ENCODE measurements at regions not wholly inside any gene's neighbourhood (a gene's known extent, or its start where the extent isn't known, plus 50 kb on each side); places are given as distances from the start of the nearest gene placed in this dataset.

DNA sequence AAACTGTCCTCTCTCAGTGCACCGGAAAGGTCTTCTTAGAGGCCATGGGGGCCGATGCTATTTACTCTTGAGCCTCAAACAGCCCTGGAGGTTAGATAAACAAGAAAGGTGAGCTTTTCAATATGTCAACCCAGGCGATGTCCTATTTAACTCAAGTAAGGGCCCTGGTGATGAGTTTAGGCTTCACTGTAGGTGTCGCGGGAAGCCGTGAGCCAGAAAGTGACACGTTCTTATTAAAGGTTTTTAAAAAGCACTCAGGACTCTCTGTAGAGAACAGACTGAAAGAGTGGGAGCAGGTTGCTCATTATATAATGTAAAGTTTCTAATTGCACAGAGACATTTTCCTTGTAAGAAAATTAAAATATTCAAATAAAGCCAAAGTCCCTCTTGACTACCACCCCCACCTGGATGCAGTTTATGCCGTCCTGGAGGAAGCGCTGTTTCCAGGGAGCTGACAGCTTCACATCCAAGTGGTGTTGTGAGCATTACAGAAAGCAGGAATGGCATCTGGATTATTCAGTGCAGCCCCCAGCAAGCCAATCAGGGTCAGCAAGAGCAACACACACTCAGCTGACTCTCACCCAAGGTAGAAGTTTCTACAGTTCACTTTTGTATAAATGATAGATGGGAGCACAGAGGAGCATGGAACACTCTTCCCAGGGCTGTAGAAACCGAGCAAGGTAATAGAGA lies 280.3 kb downstream of the DRD1 start:
- TF ChIP-seq POLR2A (IDR thresholded peaks at IDR 0.05) = no peak
- TF ChIP-seq, protein P1, sequence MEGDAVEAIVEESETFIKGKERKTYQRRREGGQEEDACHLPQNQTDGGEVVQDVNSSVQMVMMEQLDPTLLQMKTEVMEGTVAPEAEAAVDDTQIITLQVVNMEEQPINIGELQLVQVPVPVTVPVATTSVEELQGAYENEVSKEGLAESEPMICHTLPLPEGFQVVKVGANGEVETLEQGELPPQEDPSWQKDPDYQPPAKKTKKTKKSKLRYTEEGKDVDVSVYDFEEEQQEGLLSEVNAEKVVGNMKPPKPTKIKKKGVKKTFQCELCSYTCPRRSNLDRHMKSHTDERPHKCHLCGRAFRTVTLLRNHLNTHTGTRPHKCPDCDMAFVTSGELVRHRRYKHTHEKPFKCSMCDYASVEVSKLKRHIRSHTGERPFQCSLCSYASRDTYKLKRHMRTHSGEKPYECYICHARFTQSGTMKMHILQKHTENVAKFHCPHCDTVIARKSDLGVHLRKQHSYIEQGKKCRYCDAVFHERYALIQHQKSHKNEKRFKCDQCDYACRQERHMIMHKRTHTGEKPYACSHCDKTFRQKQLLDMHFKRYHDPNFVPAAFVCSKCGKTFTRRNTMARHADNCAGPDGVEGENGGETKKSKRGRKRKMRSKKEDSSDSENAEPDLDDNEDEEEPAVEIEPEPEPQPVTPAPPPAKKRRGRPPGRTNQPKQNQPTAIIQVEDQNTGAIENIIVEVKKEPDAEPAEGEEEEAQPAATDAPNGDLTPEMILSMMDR (IDR thresholded peaks at IDR 0.05) = no peak
- DNase-seq = no peak
- Histone ChIP-seq H3K4me3 (no peak overlapping the region), H3K4me1 (peaks cover 0 to 7% (median 0%) of the 10 kb centered on the region in 3 donors), H3K9me3 (no peaks in the 10 kb centered on the region), H3K36me3 (no peaks in the 10 kb centered on the region), H3K27me3 (peaks cover 0 to 14% (median 0%) of the 10 kb centered on the region in 4 donors), H3K27ac (no peak overlapping the region)
- WGBS, 2 donors = 81 to 88% methylated on average over 9 to 10 of the region's 10 CpGs
- intact Hi-C loops (cut with DNase I) = no loop called here

DNA sequence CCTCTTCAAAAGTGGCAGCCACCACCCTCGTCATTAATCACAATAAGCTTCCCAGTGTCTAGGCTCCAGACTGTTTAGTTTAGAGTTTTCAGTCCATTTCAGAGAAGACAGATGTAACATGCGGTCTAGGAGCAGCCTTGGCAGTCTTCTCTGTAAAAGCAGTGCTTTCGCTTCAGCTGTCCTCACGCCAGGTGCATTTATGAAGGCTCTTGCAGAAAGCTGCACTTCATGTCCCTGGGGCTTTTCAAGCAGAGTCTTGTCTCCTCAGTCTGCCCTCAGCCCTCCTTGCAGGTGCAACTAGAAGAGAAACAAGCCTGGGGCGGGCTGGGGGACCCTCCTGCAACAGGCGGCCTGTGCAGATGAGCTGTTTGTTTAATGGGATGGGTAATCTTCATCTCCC lies 281.9 kb downstream of the DRD1 start:
- intact Hi-C loops (cut with DNase I) = no loop called here

DNA sequence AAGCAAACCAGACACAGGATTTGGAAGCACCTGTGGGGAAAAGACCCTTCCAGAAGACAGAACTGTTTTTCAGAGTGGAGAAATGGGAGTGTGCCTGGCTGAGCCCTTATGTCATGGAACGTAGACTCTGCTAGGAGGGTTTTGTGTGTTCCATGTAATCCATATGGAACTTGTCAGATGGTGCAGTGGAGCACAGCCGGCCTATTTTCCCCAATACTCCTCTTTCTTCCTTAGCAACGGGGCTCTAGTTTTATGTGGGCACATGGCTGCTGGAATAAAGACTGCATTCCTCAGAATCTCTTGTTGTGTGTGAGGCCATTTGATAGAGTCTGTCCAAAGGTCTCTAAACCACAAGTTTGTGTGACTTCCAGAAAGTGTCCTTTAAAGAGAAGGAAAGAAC lies 284.0 kb downstream of the DRD1 start:
- no peak for DNase-seq
- WGBS, 2 donors = 41 to 52% methylated on average over 3 of the region's 3 CpGs
- no peaks in the 10 kb centered on the region for H3K9me3 ChIP-seq
- H3K4me1 ChIP-seq = peaks cover 0 to 7% (median 0%) of the 10 kb centered on the region in 3 donors
- TF ChIP-seq, protein P1 (IDR thresholded peaks at IDR 0.05) = no peak
- no peak for TF ChIP-seq POLR2A (IDR thresholded peaks at IDR 0.05)
- intact Hi-C loops (cut with DNase I) = no loop called here
- peaks cover 0 to 8% (median 0%) of the 10 kb centered on the region in 4 donors for H3K27me3 ChIP-seq
- H3K4me3 ChIP-seq = no peak overlapping the region
- no peak overlapping the region for H3K27ac ChIP-seq
- no peaks in the 10 kb centered on the region for H3K36me3 ChIP-seq

More for the DNA sequence above, 281.9 kb downstream of the DRD1 start:
- WGBS, 2 donors = 34 to 35% methylated on average over 6 of the region's 6 CpGs
- Histone ChIP-seq H3K4me1 (peaks cover 0 to 7% (median 0%) of the 10 kb centered on the region in 3 donors), H3K27me3 (peaks cover 0 to 14% (median 0%) of the 10 kb centered on the region in 4 donors), H3K27ac (no peak overlapping the region), H3K4me3 (no peak overlapping the region), H3K9me3 (no peaks in the 10 kb centered on the region), H3K36me3 (no peaks in the 10 kb centered on the region)
- TF ChIP-seq, protein P1 (IDR thresholded peaks at IDR 0.05) = no peak
- no peak for TF ChIP-seq POLR2A (IDR thresholded peaks at IDR 0.05)
- DNase-seq = no peak

DNA sequence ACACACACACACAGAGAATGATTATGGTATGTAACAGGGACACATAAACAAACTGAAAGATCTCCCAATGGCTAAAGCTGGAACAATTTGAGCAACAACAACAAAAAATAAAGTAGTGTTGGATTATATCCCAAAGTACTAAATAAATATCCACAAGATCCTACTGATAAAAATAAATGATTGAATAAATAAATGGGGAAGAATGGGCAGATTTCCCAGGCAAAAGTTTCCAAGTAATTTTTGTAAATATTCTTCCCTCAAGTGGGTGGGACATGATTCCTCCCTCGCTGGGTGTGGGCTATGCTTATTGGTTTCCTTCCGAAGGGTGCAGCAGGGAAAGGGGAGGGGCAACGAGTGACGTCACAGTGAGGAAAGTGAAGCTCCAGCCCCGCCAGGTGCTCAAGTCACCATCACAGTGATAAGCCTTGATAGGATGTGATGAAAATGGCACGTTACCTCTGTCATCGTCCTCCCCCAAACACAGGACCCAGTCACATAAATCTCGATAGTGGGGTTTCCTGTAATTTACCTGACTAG lies 295.3 kb downstream of the DRD1 start:
- H3K4me3 ChIP-seq = no peak overlapping the region

DNA sequence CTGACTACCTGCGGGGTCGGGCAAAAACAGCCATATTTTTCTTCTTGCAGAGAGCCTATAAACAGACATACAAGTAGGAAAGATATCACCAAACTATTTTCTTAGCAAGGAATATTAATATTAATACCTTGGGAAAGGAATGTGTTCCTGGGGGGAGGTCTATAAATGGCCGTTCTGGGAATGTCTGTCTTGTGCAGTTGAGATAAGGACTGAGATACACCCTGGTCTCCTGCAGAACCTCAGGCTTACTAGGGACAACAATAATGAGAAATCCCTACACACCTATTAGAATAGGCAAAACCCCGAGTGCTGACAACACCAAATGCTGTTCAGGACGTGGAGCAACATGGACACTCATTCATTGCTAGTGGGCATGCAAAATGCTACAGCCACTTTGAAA lies 297.2 kb downstream of the DRD1 start:
- intact Hi-C loops (cut with DNase I) = no loop called here
- no peak for DNase-seq
- WGBS, 2 donors = 65 to 85% methylated on average over 4 to 5 of the region's 5 CpGs
- TF ChIP-seq, protein P1 (IDR thresholded peaks at IDR 0.05) = no peak
- no peak for TF ChIP-seq POLR2A (IDR thresholded peaks at IDR 0.05)
- H3K27ac ChIP-seq = no peak overlapping the region
- H3K27me3 ChIP-seq = no peaks in the 10 kb centered on the region
- H3K36me3 ChIP-seq = no peaks in the 10 kb centered on the region
- H3K4me3 ChIP-seq = no peak overlapping the region
- H3K4me1 ChIP-seq = no peaks in the 10 kb centered on the region
- peaks cover 0 to 7% (median 0%) of the 10 kb centered on the region in 3 donors for H3K9me3 ChIP-seq

More for the DNA sequence above, 295.3 kb downstream of the DRD1 start:
- DNase-seq = no peak
- no peak overlapping the region for H3K27ac ChIP-seq
- intact Hi-C loops (cut with DNase I) = no loop called here
- no peaks in the 10 kb centered on the region for H3K36me3 ChIP-seq
- H3K4me1 ChIP-seq = no peaks in the 10 kb centered on the region
- WGBS, 2 donors = 78 to 80% methylated on average over 8 of the region's 8 CpGs
- no peak for TF ChIP-seq POLR2A (IDR thresholded peaks at IDR 0.05)
- TF ChIP-seq, protein P1 (IDR thresholded peaks at IDR 0.05) = no peak
- peaks cover 0 to 10% (median 4%) of the 10 kb centered on the region in 3 donors for H3K9me3 ChIP-seq
- H3K27me3 ChIP-seq = no peaks in the 10 kb centered on the region

All from esophagus squamous epithelium (tissue), 5 donors.